ENCODE measurements at regions not wholly inside any gene's neighbourhood (a gene's known extent, or its start where the extent isn't known, plus 50 kb on each side); places are given as distances from the start of the nearest gene placed in this dataset.

- no peak for TF ChIP-seq CTCF (IDR thresholded peaks at IDR 0.05)
- H3K27me3 Mint-ChIP-seq (ENCODE audit: unreplicated experiment) = peaks cover 42% of the 10 kb centered on the region
- H3K9me3 Mint-ChIP-seq (ENCODE audit: unreplicated experiment) = no peaks in the 10 kb centered on the region
- peaks cover 6% of the 10 kb centered on the region for H3K4me1 Mint-ChIP-seq (ENCODE audit: unreplicated experiment)
- no peaks in the 10 kb centered on the region for H3K36me3 Mint-ChIP-seq (ENCODE audit: unreplicated experiment)
- no peak for DNase-seq (ENCODE audit: extremely low spot score, unreplicated experiment)
- H3K27ac Mint-ChIP-seq (ENCODE audit: unreplicated experiment) = no peak overlapping the region
- H3K4me3 Mint-ChIP-seq (ENCODE audit: unreplicated experiment) = no peak overlapping the region
Measured at GRCh38 chr10:44238212-44238611, 146.7 kb downstream of the CXCL12 start.

GRCh38 chr10:44237364-44238049 is 147.4 kb downstream of the CXCL12 start:
- no peak for TF ChIP-seq CTCF (IDR thresholded peaks at IDR 0.05)
- peaks cover 42% of the 10 kb centered on the region for H3K27me3 Mint-ChIP-seq (ENCODE audit: unreplicated experiment)
- peaks cover 6% of the 10 kb centered on the region for H3K4me1 Mint-ChIP-seq (ENCODE audit: unreplicated experiment)
- no peaks in the 10 kb centered on the region for H3K36me3 Mint-ChIP-seq (ENCODE audit: unreplicated experiment)
- no peak overlapping the region for H3K27ac Mint-ChIP-seq (ENCODE audit: unreplicated experiment)
- no peak overlapping the region for H3K4me3 Mint-ChIP-seq (ENCODE audit: unreplicated experiment)
- no peaks in the 10 kb centered on the region for H3K9me3 Mint-ChIP-seq (ENCODE audit: unreplicated experiment)
- DNase-seq (ENCODE audit: extremely low spot score, unreplicated experiment) = no peak

- Mint-ChIP-seq H3K4me1 (ENCODE audit: unreplicated experiment) (peaks cover 6% of the 10 kb centered on the region), H3K27ac (ENCODE audit: unreplicated experiment) (no peak overlapping the region), H3K9me3 (ENCODE audit: unreplicated experiment) (peaks cover 7% of the 10 kb centered on the region)
Measured at GRCh38 chr10:44235363-44235762, 149.5 kb downstream of the CXCL12 start.

GRCh38 chr10:44234483-44234875 is 150.4 kb downstream of the CXCL12 start:
- peaks cover 10% of the 10 kb centered on the region for H3K9me3 Mint-ChIP-seq (ENCODE audit: unreplicated experiment)
- no peak overlapping the region for H3K27ac Mint-ChIP-seq (ENCODE audit: unreplicated experiment)
- H3K27me3 Mint-ChIP-seq (ENCODE audit: unreplicated experiment) = peaks cover 59% of the 10 kb centered on the region
- no peak overlapping the region for H3K4me3 Mint-ChIP-seq (ENCODE audit: unreplicated experiment)
- H3K4me1 Mint-ChIP-seq (ENCODE audit: unreplicated experiment) = peaks cover 6% of the 10 kb centered on the region
- no peak for DNase-seq (ENCODE audit: extremely low spot score, unreplicated experiment)
- no peaks in the 10 kb centered on the region for H3K36me3 Mint-ChIP-seq (ENCODE audit: unreplicated experiment)
- TF ChIP-seq CTCF (IDR thresholded peaks at IDR 0.05) = no peak

More at GRCh38 chr10:44235363-44235762, 149.5 kb downstream of the CXCL12 start:
- no peak for TF ChIP-seq CTCF (IDR thresholded peaks at IDR 0.05)
- no peak for DNase-seq (ENCODE audit: extremely low spot score, unreplicated experiment)
- Mint-ChIP-seq H3K36me3 (ENCODE audit: unreplicated experiment) (no peaks in the 10 kb centered on the region), H3K4me3 (ENCODE audit: unreplicated experiment) (no peak overlapping the region), H3K27me3 (ENCODE audit: unreplicated experiment) (peaks cover 54% of the 10 kb centered on the region)

- no peak for TF ChIP-seq CTCF (IDR thresholded peaks at IDR 0.05)
- no peak overlapping the region for H3K27ac Mint-ChIP-seq (ENCODE audit: unreplicated experiment)
- peaks cover 60% of the 10 kb centered on the region for H3K27me3 Mint-ChIP-seq (ENCODE audit: unreplicated experiment)
- H3K9me3 Mint-ChIP-seq (ENCODE audit: unreplicated experiment) = peaks cover 10% of the 10 kb centered on the region
- no peak overlapping the region for H3K4me3 Mint-ChIP-seq (ENCODE audit: unreplicated experiment)
- peaks cover 6% of the 10 kb centered on the region for H3K4me1 Mint-ChIP-seq (ENCODE audit: unreplicated experiment)
- no peak for DNase-seq (ENCODE audit: extremely low spot score, unreplicated experiment)
- no peaks in the 10 kb centered on the region for H3K36me3 Mint-ChIP-seq (ENCODE audit: unreplicated experiment)
Measured at GRCh38 chr10:44233561-44234482, 151.1 kb downstream of the CXCL12 start.

All from osteocyte (in vitro differentiated cells).